ENCODE measurements at regions not wholly inside any gene's neighbourhood (a gene's known extent, or its start where the extent isn't known, plus 50 kb on each side); places are given as distances from the start of the nearest gene placed in this dataset.

DNA sequence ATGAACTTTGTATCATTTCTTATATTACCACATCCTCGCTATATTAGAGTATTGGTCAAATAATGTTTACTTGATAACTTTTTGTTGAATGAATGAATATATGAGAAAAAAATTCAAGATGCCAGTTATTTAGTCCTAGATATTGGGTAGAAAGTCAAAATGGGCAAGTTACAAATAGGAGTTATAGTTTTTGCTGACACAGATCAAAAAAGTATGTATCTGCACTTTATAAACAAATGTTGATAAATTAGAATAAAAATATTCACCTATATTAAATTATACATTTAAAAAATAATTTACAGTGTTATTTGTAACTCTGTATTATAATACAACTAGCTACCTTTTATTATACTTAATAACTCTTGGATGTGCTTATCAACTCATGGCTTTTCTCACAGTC lies 57.8 kb upstream of the NDST4 start:
- Mint-ChIP-seq H3K27me3 (ENCODE audit: insufficient read depth) (no peaks in the 10 kb centered on the region), H3K4me3 (no peak overlapping the region), H3K36me3 (ENCODE audit: low read depth) (no peaks in the 10 kb centered on the region), H3K4me1 (ENCODE audit: low read depth) (no peaks in the 10 kb centered on the region), H3K9me3 (peaks cover 19% of the 10 kb centered on the region), H3K27ac (no peak overlapping the region)
- no peak for DNase-seq
- TF ChIP-seq, protein P1, sequence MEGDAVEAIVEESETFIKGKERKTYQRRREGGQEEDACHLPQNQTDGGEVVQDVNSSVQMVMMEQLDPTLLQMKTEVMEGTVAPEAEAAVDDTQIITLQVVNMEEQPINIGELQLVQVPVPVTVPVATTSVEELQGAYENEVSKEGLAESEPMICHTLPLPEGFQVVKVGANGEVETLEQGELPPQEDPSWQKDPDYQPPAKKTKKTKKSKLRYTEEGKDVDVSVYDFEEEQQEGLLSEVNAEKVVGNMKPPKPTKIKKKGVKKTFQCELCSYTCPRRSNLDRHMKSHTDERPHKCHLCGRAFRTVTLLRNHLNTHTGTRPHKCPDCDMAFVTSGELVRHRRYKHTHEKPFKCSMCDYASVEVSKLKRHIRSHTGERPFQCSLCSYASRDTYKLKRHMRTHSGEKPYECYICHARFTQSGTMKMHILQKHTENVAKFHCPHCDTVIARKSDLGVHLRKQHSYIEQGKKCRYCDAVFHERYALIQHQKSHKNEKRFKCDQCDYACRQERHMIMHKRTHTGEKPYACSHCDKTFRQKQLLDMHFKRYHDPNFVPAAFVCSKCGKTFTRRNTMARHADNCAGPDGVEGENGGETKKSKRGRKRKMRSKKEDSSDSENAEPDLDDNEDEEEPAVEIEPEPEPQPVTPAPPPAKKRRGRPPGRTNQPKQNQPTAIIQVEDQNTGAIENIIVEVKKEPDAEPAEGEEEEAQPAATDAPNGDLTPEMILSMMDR (IDR thresholded peaks at IDR 0.05): no peak

DNA sequence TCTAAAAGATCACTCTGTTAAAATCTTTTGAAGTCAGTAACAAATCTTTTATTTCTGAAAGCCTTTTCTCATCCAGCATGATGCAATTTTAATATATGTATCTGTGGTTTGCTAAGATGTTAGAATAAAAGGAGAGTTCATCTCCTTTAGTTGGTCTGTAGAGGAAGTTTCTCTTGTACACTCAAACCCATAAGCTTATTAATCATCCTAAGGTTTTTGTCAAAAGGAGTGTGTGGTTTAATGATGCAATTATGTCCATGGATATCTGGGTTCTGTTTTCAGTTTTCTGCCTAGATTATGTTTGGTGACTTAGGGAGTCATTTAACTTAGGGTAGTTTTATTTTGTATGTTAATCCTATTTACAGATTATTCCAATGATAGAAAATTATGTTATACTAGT lies 52.1 kb upstream of the NDST4 start:
- no peak for DNase-seq
- Mint-ChIP-seq H3K27me3 (ENCODE audit: insufficient read depth) (no peaks in the 10 kb centered on the region), H3K9me3 (peaks cover 9% of the 10 kb centered on the region), H3K4me1 (ENCODE audit: low read depth) (no peaks in the 10 kb centered on the region), H3K36me3 (ENCODE audit: low read depth) (no peaks in the 10 kb centered on the region), H3K27ac (no peak overlapping the region), H3K4me3 (no peak overlapping the region)
- TF ChIP-seq, protein P1 (IDR thresholded peaks at IDR 0.05): no peak

Data from HFFc6 (cell line).